ENCODE measurements at regions not wholly inside any gene's neighbourhood (a gene's known extent, or its start where the extent isn't known, plus 50 kb on each side); places are given as distances from the start of the nearest gene placed in this dataset.

- FAIRE-seq (no peak), DNase-seq (ENCODE audit: insufficient read length, low spot score) (no peak)
- TF ChIP-seq POLR2A (IDR thresholded peaks at IDR 0.05; ENCODE audit: low read depth, low read length) (no peak), PAX5 (IDR thresholded peaks at IDR 0.05; ENCODE audit: insufficient read depth, low read length, severe bottlenecking) (no peak), POU2F2 (IDR thresholded peaks at IDR 0.05; ENCODE audit: low read depth, low read length) (no peak), SPI1 (IDR thresholded peaks at IDR 0.05; ENCODE audit: low read depth, low read length) (no peak), POLR2AphosphoS5 (IDR thresholded peaks at IDR 0.05; ENCODE audit: low read depth, low read length) (no peak), TAF1 (IDR thresholded peaks at IDR 0.05; ENCODE audit: low read depth, low read length) (no peak)
These were observed 439.9 kb upstream of the GBE1 start for GRCh38 chr3:82201316-82201715.

- FAIRE-seq (no peak), DNase-seq (ENCODE audit: insufficient read length, low spot score) (no peak)
- TF ChIP-seq POLR2A (IDR thresholded peaks at IDR 0.05; ENCODE audit: low read depth, low read length) (no peak), SPI1 (IDR thresholded peaks at IDR 0.05; ENCODE audit: low read depth, low read length) (no peak), POLR2AphosphoS5 (IDR thresholded peaks at IDR 0.05; ENCODE audit: low read depth, low read length) (no peak), TAF1 (IDR thresholded peaks at IDR 0.05; ENCODE audit: low read depth, low read length) (no peak), PAX5 (IDR thresholded peaks at IDR 0.05; ENCODE audit: insufficient read depth, low read length, severe bottlenecking) (no peak), POU2F2 (IDR thresholded peaks at IDR 0.05; ENCODE audit: low read depth, low read length) (no peak)
These were observed 436.6 kb upstream of the GBE1 start for GRCh38 chr3:82198009-82198408.

- FAIRE-seq = no peak
- no peak for TF ChIP-seq POLR2A (IDR thresholded peaks at IDR 0.05; ENCODE audit: low read depth, low read length)
- no peak for TF ChIP-seq PAX5 (IDR thresholded peaks at IDR 0.05; ENCODE audit: insufficient read depth, low read length, severe bottlenecking)
- no peak for TF ChIP-seq SPI1 (IDR thresholded peaks at IDR 0.05; ENCODE audit: low read depth, low read length)
- TF ChIP-seq POU2F2 (IDR thresholded peaks at IDR 0.05; ENCODE audit: low read depth, low read length) = no peak
- no peak for TF ChIP-seq POLR2AphosphoS5 (IDR thresholded peaks at IDR 0.05; ENCODE audit: low read depth, low read length)
- no peak for TF ChIP-seq TAF1 (IDR thresholded peaks at IDR 0.05; ENCODE audit: low read depth, low read length)
- DNase-seq (ENCODE audit: insufficient read length, low spot score) = no peak
These were observed 435.2 kb upstream of the GBE1 start for GRCh38 chr3:82196645-82197044.

GRCh38 chr3:82194870-82195269, 433.4 kb upstream of the GBE1 start:
- DNase-seq (ENCODE audit: insufficient read length, low spot score) (no peak), FAIRE-seq (no peak)
- TF ChIP-seq POLR2A (IDR thresholded peaks at IDR 0.05; ENCODE audit: low read depth, low read length) (no peak), POU2F2 (IDR thresholded peaks at IDR 0.05; ENCODE audit: low read depth, low read length) (no peak)

GRCh38 chr3:82186017-82186416, 424.6 kb upstream of the GBE1 start:
- TF ChIP-seq POLR2A (IDR thresholded peaks at IDR 0.05; ENCODE audit: low read depth, low read length) (no peak), POU2F2 (IDR thresholded peaks at IDR 0.05; ENCODE audit: low read depth, low read length) (no peak), POLR2AphosphoS5 (IDR thresholded peaks at IDR 0.05; ENCODE audit: low read depth, low read length) (no peak), SPI1 (IDR thresholded peaks at IDR 0.05; ENCODE audit: low read depth, low read length) (no peak)

GRCh38 chr3:82179291-82179690, 417.8 kb upstream of the GBE1 start:
- DNase-seq (ENCODE audit: insufficient read length, low spot score) (no peak), FAIRE-seq (no peak)
- TF ChIP-seq POLR2A (IDR thresholded peaks at IDR 0.05; ENCODE audit: low read depth, low read length) (no peak), TAF1 (IDR thresholded peaks at IDR 0.05; ENCODE audit: low read depth, low read length) (no peak), PAX5 (IDR thresholded peaks at IDR 0.05; ENCODE audit: insufficient read depth, low read length, severe bottlenecking) (no peak), POLR2AphosphoS5 (IDR thresholded peaks at IDR 0.05; ENCODE audit: low read depth, low read length) (no peak), SPI1 (IDR thresholded peaks at IDR 0.05; ENCODE audit: low read depth, low read length) (no peak), POU2F2 (IDR thresholded peaks at IDR 0.05; ENCODE audit: low read depth, low read length) (no peak)

More at GRCh38 chr3:82186017-82186416, 424.6 kb upstream of the GBE1 start:
- DNase-seq (ENCODE audit: insufficient read length, low spot score) (no peak), FAIRE-seq (no peak)

- TF ChIP-seq TAF1 (IDR thresholded peaks at IDR 0.05; ENCODE audit: low read depth, low read length) = no peak
- no peak for TF ChIP-seq POLR2A (IDR thresholded peaks at IDR 0.05; ENCODE audit: low read depth, low read length)
- no peak for TF ChIP-seq POLR2AphosphoS5 (IDR thresholded peaks at IDR 0.05; ENCODE audit: low read depth, low read length)
- TF ChIP-seq POU2F2 (IDR thresholded peaks at IDR 0.05; ENCODE audit: low read depth, low read length) = no peak
- TF ChIP-seq PAX5 (IDR thresholded peaks at IDR 0.05; ENCODE audit: insufficient read depth, low read length, severe bottlenecking) = no peak
- TF ChIP-seq SPI1 (IDR thresholded peaks at IDR 0.05; ENCODE audit: low read depth, low read length) = no peak
- no peak for FAIRE-seq
- DNase-seq (ENCODE audit: insufficient read length, low spot score) = no peak
These were observed 416.8 kb upstream of the GBE1 start for GRCh38 chr3:82178291-82178690.

GRCh38 chr3:82177774-82178173, 416.3 kb upstream of the GBE1 start:
- FAIRE-seq (no peak), DNase-seq (ENCODE audit: insufficient read length, low spot score) (no peak)
- TF ChIP-seq POLR2A (IDR thresholded peaks at IDR 0.05; ENCODE audit: low read depth, low read length) (no peak), POU2F2 (IDR thresholded peaks at IDR 0.05; ENCODE audit: low read depth, low read length) (no peak), SPI1 (IDR thresholded peaks at IDR 0.05; ENCODE audit: low read depth, low read length) (no peak), POLR2AphosphoS5 (IDR thresholded peaks at IDR 0.05; ENCODE audit: low read depth, low read length) (no peak), PAX5 (IDR thresholded peaks at IDR 0.05; ENCODE audit: insufficient read depth, low read length, severe bottlenecking) (no peak), TAF1 (IDR thresholded peaks at IDR 0.05; ENCODE audit: low read depth, low read length) (no peak)

GRCh38 chr3:82165266-82165665, 403.8 kb upstream of the GBE1 start:
- no peak for FAIRE-seq
- no peak for DNase-seq (ENCODE audit: insufficient read length, low spot score)
- no peak for TF ChIP-seq POLR2AphosphoS5 (IDR thresholded peaks at IDR 0.05; ENCODE audit: low read depth, low read length)
- no peak for TF ChIP-seq POLR2A (IDR thresholded peaks at IDR 0.05; ENCODE audit: low read depth, low read length)
- no peak for TF ChIP-seq POU2F2 (IDR thresholded peaks at IDR 0.05; ENCODE audit: low read depth, low read length)
- no peak for TF ChIP-seq PAX5 (IDR thresholded peaks at IDR 0.05; ENCODE audit: insufficient read depth, low read length, severe bottlenecking)

- no peak for DNase-seq (ENCODE audit: insufficient read length, low spot score)
- TF ChIP-seq POLR2A (IDR thresholded peaks at IDR 0.05; ENCODE audit: low read depth, low read length) (no peak), POLR2AphosphoS5 (IDR thresholded peaks at IDR 0.05; ENCODE audit: low read depth, low read length) (no peak), POU2F2 (IDR thresholded peaks at IDR 0.05; ENCODE audit: low read depth, low read length) (no peak), SPI1 (IDR thresholded peaks at IDR 0.05; ENCODE audit: low read depth, low read length) (no peak)
- no peak for FAIRE-seq
These were observed 402.6 kb upstream of the GBE1 start for GRCh38 chr3:82163907-82164520.

All from GM12891 (cell line).